Activated CD4-positive, alpha-beta T cell treated with anti-CD3 and anti-CD28 coated beads, Interleukin-2, amount 50 U/mL, for 48 hours (primary cell): ENCODE measurements at regions not wholly inside any gene's neighbourhood (a gene's known extent, or its start where the extent isn't known, plus 50 kb on each side); places are given as distances from the start of the nearest gene placed in this dataset.

Experiments
- DNase-seq, 2 experiments: peaks; one replicate each; pipeline ENCODE4 v3.0.0-alpha.2; 2020

GRCh38 chr3:182233957-182234356, 522.2 kb downstream of the SOX2 start:
- DNase-seq = no peak

DNA sequence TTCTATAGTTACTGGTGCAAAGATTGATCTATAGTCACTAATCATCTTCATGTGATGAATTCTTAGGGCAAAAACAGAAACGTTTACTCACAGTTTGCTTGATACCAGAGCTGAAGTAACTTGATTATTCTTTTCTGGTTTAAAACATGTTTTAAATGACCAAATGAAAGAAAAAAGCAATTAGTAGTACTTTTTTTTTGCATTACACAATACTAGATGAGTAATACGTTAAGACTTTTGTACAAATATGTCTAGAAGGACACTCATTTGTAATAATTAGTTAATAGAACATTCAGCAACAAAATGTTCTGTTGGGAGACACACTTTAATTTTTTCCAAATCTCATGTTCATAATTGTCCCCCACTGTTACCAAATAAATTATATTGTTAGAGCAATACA, 523.2 kb downstream of the SOX2 start:
- no peak for DNase-seq

DNA sequence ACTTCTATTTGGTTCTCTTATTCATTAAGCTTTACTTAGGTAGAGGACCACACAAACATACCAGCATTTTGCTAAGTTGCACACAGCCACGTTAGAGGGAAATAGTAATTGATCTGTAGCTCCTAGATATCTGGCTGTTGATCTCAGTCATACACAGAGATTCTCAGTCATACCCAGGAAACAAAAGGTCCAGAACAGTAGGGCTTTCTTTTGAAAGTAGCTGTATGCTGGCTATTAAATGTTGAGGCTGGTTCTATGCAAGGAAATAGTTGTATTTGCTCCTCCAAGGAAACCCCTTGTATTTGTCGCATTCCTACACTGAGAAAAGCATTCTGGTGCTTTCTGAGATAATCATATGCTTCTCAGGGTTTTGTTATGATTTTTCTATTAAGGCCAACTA, 523.8 kb downstream of the SOX2 start:
- no peak for DNase-seq

DNA sequence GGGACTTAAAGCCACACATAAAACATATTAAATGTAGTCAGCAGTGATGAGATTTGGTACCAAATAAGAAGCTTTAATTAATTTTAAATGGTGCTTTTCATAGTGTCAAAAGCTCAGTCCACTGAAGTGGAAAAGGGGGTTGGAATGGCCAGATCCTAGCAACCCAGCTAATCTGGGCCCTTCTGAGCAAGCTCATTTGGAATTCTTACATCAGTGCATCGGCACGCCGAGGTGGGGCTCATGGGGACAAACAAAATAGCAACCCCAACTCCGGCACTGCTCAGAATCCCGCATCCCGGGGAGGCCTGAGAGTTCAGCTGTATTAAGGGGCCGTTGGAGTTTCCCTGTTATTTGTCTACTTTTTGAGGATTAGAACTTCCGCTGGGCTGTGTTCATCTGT, 526.4 kb downstream of the SOX2 start:
- DNase-seq = no peak

GRCh38 chr3:182239316-182239715, 527.6 kb downstream of the SOX2 start:
- DNase-seq = no peak

- no peak for DNase-seq
These were observed 528.7 kb downstream of the SOX2 start for GRCh38 chr3:182240474-182240873.

DNA sequence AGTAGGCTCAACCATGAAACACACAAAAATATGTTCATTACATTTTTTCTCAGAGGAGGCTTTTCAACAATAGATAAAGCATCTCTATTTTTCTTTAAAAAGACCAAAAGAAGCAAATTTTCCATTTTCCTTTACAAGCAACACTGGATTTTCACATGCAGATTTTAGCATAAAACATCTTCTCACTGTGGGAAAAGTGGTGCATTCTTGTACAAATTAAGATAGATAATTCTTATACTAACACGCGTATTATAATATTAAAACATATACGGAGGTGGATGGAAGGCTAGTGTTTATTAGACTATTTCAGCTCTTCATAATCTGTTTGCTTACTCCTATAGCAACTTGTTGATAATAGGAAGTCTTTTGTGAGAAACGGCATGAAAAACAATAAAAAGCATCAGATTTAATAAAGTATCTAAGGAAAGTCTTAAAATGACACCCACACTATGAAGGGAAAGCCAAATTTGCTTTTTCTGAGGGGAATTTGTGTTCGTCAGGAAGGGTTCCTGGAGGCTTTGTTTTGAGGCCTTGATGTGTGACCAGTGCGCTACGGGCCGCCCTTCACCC, 529.6 kb downstream of the SOX2 start:
- no peak for DNase-seq

DNA sequence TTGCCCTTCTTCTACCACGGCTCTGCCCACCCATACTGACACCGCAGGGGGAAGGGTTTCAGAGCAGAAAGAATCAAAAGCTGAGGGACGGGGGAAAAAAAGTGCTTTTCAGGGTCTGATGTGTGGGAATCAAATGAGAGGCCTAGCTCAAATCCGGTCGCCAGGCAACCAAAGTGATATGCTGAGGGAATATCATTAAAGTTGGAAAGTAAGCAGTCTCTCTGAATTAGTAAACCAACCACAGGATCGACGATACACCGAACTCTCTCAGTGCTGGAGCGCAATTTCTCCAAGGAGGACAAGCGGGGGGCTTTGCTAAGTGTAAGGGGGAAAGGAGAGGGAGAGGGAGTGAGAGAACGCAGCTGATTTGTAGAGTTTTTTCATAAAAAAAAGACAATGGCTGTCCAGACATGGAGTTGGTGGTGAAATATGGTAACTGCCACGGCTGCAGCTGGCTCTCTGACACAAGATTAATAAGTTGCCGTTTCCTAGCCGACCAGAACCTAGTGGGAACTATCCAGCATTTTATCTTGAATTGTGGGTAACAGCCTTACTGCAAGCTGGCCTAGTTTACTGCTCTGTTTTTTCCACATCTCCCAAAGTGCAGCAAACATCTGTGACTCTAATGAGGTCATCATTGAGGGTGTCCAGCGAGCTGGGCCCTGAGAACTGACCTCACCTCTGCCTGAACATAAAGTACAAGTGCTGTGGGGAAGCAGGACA, 530.2 kb downstream of the SOX2 start:
- no peak for DNase-seq

DNA sequence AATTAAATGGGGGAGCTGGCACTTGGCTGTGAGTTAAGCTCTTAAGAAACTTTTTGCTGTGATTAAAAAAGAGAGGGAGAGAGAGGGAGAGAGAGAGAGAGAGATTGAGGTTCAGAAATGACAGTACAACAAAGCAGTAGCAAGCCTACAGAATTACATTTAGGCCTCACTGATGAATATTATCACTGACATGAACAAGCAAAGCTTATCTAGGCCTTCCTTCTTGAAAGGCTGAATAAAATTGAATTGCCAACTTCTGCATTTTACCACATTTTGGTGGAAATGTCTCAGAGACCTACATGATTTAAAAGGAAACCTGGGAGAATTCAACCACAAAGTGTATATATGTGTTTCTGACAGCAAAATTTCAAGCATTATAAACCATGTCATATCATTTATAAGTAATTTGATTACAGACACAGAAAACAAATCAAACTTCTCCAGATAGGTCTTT, 530.8 kb downstream of the SOX2 start:
- DNase-seq = no peak

DNA sequence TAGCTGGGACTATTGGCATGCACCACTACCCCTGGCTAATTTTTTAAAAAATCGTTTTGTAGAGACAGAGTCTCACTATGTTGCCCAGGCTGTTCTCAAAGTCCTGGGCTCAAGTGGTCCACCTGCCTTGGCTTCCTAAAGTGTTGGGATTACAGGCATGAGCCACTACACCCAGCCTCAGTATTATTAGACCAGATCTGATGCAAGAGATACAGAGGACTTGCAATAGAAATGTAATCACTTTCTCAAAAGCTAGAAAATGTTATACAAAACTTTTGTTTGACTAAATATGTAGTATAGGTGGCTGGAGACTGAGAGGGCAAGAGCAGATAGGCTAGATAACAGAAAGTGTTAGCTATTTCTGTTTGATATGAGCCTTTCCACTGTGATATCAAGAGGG, 531.9 kb downstream of the SOX2 start:
- DNase-seq = no peak

- no peak for DNase-seq
These were observed 532.7 kb downstream of the SOX2 start for GRCh38 chr3:182244222-182244971.

- DNase-seq = no peak
These were observed 533.3 kb downstream of the SOX2 start for GRCh38 chr3:182245059-182245458.

DNA sequence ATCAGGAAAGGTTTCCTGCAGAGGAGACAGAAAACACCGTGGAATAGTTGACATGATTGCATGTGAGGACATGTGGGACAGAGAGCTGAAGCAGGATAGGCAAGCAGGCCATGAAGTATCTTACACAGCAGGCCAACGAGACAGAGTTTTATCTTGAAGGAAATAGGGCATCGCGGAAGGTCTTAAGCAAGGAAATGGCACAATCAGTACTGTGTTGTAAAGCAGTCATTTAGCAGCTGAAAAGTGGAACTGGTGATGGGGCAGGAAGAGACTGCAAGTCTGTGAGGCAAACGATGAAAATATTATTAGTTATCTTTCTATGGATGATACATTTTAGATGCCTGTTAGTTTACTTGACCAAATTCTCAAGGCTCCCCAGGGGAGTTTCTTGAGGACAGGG, 535.1 kb downstream of the SOX2 start:
- DNase-seq = no peak

DNA sequence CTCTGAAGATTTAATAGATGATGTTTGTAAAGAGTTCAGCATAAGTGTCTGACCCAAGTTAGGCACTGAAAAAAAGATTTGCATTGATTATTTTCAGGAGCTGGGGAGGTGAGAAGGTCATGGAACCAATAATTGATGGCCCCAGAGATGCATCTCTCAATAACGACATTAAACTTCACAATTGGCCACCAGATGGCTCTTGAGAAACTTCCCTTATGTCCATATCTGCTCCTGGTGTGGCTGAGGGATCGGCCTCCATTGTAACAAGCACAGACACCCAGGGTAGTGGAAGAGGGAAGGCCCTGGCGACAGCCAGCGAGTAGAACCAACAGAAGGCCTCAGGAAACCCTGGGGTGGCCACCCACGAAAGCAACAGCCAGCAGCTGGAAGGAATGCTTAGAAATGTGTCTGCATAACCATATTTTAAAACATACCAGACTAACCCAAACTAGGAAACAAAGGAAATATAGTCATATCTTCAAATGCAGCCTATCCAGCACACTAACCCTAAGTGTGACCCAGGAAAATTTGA, 536.7 kb downstream of the SOX2 start:
- no peak for DNase-seq

DNA sequence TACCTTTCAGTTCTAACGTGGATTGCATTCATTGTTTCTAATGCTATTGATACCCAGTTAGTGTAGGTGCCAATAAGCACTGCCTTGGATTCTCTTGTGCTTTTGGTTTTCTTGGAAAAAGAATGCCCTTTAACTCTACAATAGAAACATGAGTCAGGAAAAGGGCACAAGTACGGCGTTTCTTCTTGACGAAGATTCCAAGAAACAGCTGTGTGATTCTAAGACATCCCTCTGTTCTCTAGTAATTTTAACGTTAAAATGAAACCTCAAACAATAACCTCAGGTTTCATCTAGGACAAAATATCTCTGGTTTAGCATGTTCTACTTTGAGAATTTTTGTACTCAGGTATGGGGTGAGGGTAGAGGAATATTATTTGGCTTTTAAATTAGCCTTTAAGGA, 540.5 kb upstream of the ATP11B start:
- DNase-seq = no peak

DNA sequence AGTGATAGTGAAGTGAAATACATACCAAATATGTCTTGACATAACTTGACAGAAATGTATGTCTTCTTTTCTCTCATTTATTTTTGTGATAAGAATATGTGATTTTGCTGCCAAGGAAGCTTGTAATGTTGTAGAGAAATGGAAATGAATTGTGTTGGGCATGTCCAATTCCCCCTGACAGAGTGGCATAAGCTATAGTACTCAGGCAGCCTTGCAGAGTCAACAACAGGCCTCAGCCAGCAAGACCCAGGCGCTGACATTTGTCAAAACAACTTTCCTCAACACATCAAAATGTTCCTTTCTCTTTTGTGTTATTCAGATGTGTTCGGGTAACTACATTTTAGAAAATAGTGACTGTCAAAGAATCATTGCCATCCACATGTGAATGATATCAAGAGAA, 538.1 kb upstream of the ATP11B start:
- no peak for DNase-seq

DNA sequence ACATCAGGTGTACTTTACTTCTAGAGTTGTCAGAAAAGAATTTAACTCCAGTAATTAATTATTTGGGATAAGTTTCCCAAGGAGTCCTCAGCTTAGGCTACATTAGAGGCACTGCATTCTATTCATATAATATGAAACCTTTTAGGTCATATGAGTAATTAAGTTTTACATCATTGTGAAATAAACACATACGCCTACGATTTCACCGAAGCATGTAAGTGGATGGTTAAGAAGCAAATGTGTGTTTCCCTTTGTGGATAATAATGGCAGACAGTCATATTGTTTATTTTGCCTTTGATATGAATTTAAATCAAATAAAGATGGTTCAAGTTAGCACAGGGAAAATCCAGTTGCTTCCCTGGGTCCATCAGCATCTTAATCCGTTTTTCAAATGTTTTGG, 535.9 kb upstream of the ATP11B start:
- DNase-seq = no peak

GRCh38 chr3:182258538-182259177, 534.6 kb upstream of the ATP11B start:
- no peak for DNase-seq

- DNase-seq = no peak
These were observed 533.7 kb upstream of the ATP11B start for GRCh38 chr3:182259579-182259978.

- DNase-seq = no peak
These were observed 532.3 kb upstream of the ATP11B start for GRCh38 chr3:182261041-182261440.

- no peak for DNase-seq
These were observed 524.6 kb upstream of the ATP11B start for GRCh38 chr3:182268711-182269110.

DNA sequence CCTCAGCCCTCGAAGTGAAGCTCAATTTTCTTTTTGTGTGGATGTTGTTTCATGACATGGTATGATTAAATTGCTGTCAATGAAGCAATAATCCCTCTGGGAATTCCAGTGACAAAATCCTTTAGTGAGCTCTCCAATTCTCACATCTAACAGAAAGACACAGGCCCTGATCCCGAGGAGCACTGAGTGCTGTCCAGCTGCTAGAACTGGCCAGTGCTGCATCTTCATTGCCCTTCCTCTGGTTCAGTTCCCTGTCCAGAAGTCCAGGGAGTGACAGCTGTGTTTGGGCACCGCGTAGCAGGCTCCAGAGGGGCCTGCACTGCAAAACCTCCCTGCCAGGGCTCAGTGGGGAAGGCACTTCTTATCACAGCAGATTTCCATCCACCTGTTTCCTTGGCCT, 516.8 kb upstream of the ATP11B start:
- no peak for DNase-seq

DNA sequence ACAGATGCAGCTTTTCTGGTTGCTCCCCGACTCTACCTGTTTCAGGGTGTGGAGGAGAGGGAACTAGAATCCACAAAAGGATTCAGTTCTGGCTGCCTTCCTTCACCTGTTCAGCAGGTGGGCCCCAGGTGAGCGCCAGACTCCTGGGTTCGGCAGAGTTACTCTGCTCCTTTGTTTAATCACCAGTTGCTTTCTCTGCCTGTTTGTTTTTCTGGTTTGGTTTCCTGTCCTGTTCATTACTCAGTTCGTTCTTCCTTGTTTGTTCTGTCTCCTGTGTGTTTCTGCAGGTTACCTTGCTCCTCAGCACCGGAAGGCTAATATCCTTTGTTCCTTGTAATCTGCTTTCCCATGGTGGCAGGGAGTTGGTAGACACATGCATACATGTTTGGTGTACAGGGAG, 508.5 kb upstream of the ATP11B start:
- DNase-seq = no peak

- DNase-seq = no peak
These were observed 500.7 kb upstream of the ATP11B start for GRCh38 chr3:182292591-182292990.
